ENCODE measurements at regions not wholly inside any gene's neighbourhood (a gene's known extent, or its start where the extent isn't known, plus 50 kb on each side); places are given as distances from the start of the nearest gene placed in this dataset.

DNA sequence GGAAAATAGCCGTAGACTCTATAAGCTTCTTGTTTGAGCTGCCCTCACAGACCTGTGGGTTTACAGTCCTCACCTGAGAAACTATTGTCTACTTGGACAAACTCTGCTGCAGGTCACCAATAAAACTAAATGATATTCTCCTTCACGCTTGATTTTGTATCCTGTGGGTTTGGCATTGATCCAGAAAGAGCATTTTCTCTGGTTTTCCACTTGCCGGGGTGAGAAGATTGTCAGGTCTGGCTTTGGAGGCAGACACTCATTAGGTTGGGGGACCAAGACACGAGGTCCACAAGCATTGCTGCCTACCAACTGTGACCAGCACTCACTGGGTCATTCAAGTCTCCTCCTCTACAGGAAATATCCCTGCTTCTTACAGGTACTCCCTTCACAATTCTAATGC lies 68.5 kb downstream of the CDC14C start:
- Mint-ChIP-seq H3K27ac (no peak overlapping the region), H3K4me3 (no peak overlapping the region), H3K27me3 (ENCODE audit: low read depth, poor library complexity) (no peaks in the 10 kb centered on the region), H3K9me3 (no peaks in the 10 kb centered on the region), H3K4me1 (peaks cover 26% of the 10 kb centered on the region), H3K36me3 (ENCODE audit: low read depth) (no peaks in the 10 kb centered on the region)
- TF ChIP-seq, protein P1, sequence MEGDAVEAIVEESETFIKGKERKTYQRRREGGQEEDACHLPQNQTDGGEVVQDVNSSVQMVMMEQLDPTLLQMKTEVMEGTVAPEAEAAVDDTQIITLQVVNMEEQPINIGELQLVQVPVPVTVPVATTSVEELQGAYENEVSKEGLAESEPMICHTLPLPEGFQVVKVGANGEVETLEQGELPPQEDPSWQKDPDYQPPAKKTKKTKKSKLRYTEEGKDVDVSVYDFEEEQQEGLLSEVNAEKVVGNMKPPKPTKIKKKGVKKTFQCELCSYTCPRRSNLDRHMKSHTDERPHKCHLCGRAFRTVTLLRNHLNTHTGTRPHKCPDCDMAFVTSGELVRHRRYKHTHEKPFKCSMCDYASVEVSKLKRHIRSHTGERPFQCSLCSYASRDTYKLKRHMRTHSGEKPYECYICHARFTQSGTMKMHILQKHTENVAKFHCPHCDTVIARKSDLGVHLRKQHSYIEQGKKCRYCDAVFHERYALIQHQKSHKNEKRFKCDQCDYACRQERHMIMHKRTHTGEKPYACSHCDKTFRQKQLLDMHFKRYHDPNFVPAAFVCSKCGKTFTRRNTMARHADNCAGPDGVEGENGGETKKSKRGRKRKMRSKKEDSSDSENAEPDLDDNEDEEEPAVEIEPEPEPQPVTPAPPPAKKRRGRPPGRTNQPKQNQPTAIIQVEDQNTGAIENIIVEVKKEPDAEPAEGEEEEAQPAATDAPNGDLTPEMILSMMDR (IDR thresholded peaks at IDR 0.05): no peak
- DNase-seq: no peak

DNA sequence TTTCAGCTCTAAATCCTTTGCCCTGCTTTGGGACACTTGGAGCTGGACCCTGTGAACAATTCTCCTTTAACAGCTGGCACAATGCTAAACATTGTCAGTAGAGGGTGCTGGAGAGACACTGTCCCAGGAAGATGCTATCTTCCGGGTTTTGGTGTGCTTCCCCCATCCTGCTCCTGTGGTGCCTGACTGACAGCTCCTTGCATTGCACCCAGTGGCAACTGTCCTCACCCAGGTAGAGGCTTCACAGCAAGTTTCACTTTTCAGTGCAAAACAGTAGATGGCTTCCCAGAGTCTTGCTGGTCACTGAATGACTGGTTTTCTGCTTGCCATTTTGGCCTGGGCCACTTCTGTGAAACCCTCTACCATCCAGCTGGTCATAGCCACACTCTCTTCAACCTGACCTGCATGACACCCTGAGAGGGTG lies 77.3 kb downstream of the CDC14C start:
- Mint-ChIP-seq H3K4me1 (peaks cover 9% of the 10 kb centered on the region), H3K9me3 (peaks cover 21% of the 10 kb centered on the region), H3K36me3 (ENCODE audit: low read depth) (peaks cover 4% of the 10 kb centered on the region), H3K27ac (no peak overlapping the region), H3K27me3 (ENCODE audit: low read depth, poor library complexity) (no peaks in the 10 kb centered on the region), H3K4me3 (no peak overlapping the region)
- DNase-seq: peak; percentile 42
- TF ChIP-seq, protein P1 (IDR thresholded peaks at IDR 0.05): peak; percentile 67

DNA sequence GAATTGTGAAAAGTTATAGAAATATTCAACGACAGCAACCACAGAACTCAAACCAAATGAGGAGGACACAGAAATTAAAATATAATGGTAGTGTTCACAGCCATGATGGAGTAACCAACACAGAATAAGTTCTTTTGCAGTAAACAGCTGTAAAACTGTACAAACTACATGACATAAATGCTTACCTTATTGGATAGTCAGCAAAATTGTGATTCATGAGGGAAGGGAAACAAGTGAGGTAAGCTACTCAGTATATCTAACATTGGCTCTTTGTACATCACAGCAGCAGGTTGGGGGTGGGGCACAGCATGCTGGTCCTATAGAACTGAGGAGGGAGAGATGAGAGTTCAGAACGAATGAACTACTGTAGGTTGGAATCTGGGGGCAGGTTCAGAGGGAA lies 86.4 kb downstream of the CDC14C start:
- no peak for DNase-seq
- Mint-ChIP-seq H3K4me1 (no peaks in the 10 kb centered on the region), H3K27me3 (ENCODE audit: low read depth, poor library complexity) (no peaks in the 10 kb centered on the region), H3K36me3 (ENCODE audit: low read depth) (no peaks in the 10 kb centered on the region), H3K9me3 (peaks cover 47% of the 10 kb centered on the region), H3K27ac (no peak overlapping the region), H3K4me3 (no peak overlapping the region)
- TF ChIP-seq, protein P1 (IDR thresholded peaks at IDR 0.05): no peak

DNA sequence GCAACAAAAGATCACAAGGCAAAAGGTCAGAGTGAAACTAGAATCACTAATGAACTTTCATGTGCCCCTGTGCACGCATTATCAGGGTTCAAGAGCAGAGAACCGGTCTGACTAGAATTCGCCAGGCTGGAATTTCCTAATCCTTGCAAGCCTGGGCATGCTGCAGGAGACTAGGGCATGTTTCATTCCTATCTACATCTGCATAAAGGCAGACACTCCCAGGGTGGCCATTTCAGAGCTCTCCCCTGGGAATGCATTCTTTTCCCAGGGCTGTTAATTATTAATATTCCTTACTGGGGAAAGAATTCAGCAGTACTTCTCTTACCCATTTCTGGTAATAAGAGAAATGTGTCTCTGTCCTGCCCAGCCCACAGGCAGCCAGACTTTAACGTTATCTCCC lies 90.5 kb downstream of the CDC14C start:
- Mint-ChIP-seq H3K27ac (no peak overlapping the region), H3K27me3 (ENCODE audit: low read depth, poor library complexity) (no peaks in the 10 kb centered on the region), H3K4me1 (no peaks in the 10 kb centered on the region), H3K36me3 (ENCODE audit: low read depth) (no peaks in the 10 kb centered on the region), H3K9me3 (peaks cover 39% of the 10 kb centered on the region), H3K4me3 (no peak overlapping the region)
- no peak for DNase-seq
- TF ChIP-seq, protein P1 (IDR thresholded peaks at IDR 0.05): no peak

DNA sequence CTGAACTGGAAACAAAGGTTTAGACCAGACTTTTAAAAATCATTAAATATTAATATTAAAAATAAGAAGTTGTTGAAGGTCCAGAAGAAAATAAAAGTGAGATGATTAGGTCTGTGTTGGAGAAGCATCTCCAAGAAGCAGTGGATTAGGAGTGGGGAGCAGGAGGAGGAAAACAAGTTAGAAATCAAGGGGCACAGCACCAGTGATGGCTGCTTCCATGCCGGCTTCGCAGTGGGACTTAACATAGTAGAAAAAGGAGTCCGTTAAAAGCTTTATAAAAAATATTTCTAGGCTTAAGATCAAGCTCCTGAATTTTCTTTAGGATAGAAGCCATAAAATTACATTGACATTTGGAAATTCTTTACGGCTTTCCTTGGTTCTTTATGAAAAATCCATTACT lies 95.8 kb downstream of the CDC14C start:
- peaks cover 9% of the 10 kb centered on the region for H3K4me1 Mint-ChIP-seq
- DNase-seq: no peak
- H3K27ac Mint-ChIP-seq: peak overlapping the region; percentile 79
- H3K4me3 Mint-ChIP-seq: no peak overlapping the region
- TF ChIP-seq, protein P1 (IDR thresholded peaks at IDR 0.05): no peak
- H3K36me3 Mint-ChIP-seq (ENCODE audit: low read depth): no peaks in the 10 kb centered on the region
- H3K27me3 Mint-ChIP-seq (ENCODE audit: low read depth, poor library complexity): no peaks in the 10 kb centered on the region
- peaks cover 14% of the 10 kb centered on the region for H3K9me3 Mint-ChIP-seq

DNA sequence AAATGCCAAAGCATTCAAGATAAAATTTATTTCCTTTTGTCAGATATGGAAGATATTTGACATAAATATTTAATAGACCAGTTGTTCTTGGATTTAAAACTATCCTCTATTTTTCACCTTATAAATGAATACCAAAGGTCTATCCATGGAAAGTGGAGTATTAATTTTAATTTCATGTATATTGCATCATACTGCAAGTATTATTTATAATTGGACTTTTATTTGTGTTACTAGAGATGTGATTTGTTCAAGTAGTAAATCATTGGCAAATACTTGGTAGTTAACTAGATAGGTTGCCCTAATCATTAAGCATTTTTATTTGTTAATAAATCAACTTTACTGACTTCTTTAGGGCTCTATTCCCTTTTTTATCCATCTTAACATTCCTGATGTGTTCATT lies 98.1 kb downstream of the CDC14C start:
- Mint-ChIP-seq H3K4me3 (no peak overlapping the region), H3K27ac (no peak overlapping the region), H3K27me3 (ENCODE audit: low read depth, poor library complexity) (no peaks in the 10 kb centered on the region), H3K4me1 (peaks cover 9% of the 10 kb centered on the region), H3K9me3 (no peaks in the 10 kb centered on the region), H3K36me3 (ENCODE audit: low read depth) (no peaks in the 10 kb centered on the region)
- TF ChIP-seq, protein P1 (IDR thresholded peaks at IDR 0.05): no peak
- no peak for DNase-seq
